ENCODE measurements at regions not wholly inside any gene's neighbourhood (a gene's known extent, or its start where the extent isn't known, plus 50 kb on each side); places are given as distances from the start of the nearest gene placed in this dataset.

DNA sequence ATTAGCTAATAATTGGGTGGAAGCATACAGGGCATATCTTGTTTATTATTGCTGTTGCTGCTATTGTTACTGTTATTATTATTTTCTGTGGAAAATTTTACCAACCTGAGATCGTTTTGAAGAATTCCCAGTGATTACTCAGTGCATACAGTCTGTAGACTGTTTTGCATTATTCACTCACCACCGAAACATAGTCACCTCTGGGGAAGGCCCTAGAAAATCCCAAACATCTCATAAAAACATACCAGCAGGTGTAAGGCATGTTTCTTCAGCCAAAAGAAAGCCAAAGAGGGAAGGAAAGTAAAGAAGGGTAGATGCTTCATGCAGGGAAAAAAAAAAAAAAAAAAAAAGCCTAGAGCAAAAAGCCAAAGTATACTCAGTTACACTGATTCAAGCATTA, 647.7 kb downstream of the BCL11A start:
- no peak overlapping the region for H2BK120ac ChIP-seq (ENCODE audit: low read depth, low read length)
- no peaks in the 10 kb centered on the region for H3K79me2 ChIP-seq (ENCODE audit: control insufficient read depth, insufficient read depth, low read length)
- H3K9ac ChIP-seq (ENCODE audit: low read length) = no peak overlapping the region
- no peaks in the 10 kb centered on the region for H3K36me3 ChIP-seq (ENCODE audit: control insufficient read depth, insufficient read depth, low read length)
- no CpG with 5 or more reads among the region's 2 CpGs for WGBS (ENCODE audit: extremely low coverage, insufficient coverage, low lambda C conversion rate)
- H3K27ac ChIP-seq (ENCODE audit: low read depth, low read length) = no peak overlapping the region
- H3K4me1 ChIP-seq (ENCODE audit: control insufficient read depth, low read depth, low read length) = peaks cover 2% of the 10 kb centered on the region
- no peak overlapping the region for H3K4me2 ChIP-seq (ENCODE audit: low read length)
- H3K4me3 ChIP-seq (ENCODE audit: low read length) = no peak overlapping the region
- no peak overlapping the region for H4K8ac ChIP-seq (ENCODE audit: low read depth, low read length)
- no peaks in the 10 kb centered on the region for H3K27me3 ChIP-seq (ENCODE audit: insufficient read depth, low read length, poor library complexity)
- H3K23ac ChIP-seq (ENCODE audit: low read length) = no peak overlapping the region
- no peak overlapping the region for H2BK5ac ChIP-seq (ENCODE audit: low read length)
- no peak for DNase-seq
- H3K56ac ChIP-seq (ENCODE audit: low read length) = no peak overlapping the region
- no peak overlapping the region for H2AK5ac ChIP-seq (ENCODE audit: low read length)
- no peak overlapping the region for H4K5ac ChIP-seq (ENCODE audit: low read length)
- H3K18ac ChIP-seq (ENCODE audit: low read length) = no peak overlapping the region
- no peaks in the 10 kb centered on the region for H3K79me1 ChIP-seq (ENCODE audit: low read length)
- no peak overlapping the region for H2BK15ac ChIP-seq (replicated peaks; ENCODE audit: low read depth)
- no peak overlapping the region for H3K4ac ChIP-seq (ENCODE audit: low read depth, low read length)

DNA sequence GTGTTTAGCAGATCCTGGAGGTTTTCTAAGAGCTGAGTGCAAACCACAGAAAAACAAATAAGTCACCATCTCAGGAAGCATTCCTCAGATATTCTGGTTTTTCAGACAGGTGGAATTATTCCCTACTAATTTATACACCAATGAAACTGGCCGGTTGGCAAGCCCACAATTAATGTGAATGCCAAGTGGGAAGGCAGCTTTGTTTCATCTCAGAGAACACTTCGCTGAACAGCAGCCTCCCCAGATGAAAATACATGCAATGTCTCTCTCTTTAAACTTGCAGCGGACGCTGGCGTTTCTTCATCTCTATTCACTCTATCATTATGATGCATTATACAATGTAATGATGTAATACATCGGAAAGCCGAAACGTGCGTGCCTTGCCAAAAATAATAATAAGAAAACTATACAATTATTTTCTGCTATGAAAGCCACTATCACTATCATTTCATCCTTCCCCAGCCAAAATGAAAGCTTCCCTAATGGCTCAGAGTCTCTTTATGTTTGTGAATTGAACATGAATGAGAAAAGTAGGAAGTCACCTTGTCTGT, 649.4 kb downstream of the BCL11A start:
- no peak for DNase-seq
- WGBS (ENCODE audit: extremely low coverage, insufficient coverage, low lambda C conversion rate) = no CpG with 5 or more reads among the region's 9 CpGs

DNA sequence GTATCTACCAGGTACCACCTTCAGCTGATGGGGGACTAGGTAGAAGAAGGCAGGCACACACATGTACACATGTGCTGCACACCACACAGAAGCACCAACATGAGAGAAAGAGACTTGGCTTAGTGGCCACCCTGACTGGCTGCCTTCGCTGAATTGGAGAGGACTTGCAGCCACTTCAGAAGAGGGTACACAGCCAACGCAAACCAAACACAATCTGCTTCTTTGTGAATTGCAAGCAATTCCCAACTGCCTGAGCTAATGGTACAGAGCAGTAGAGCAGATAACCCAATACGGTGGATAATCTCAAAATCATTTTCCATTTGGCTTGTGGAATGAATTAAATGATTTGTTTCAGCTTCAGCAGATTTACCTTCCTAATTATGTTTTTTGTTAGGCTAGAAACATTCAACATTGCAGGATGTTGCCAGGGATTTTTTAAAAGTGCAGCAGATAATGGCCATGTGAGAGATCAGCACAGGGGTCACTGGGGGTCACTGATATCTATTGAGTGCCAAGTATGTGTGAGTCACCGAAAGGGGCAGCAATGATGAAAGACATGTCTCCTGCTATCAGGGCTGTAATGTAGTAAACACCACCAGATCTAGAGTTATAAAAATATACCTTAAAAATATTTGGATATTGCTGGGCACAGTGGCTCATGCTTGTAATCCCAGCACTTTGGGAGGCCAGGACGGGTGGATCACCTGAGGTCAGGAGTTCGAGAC, 652.6 kb downstream of the BCL11A start:
- Histone ChIP-seq H3K9ac (ENCODE audit: low read length) (no peak overlapping the region), H3K36me3 (ENCODE audit: control insufficient read depth, insufficient read depth, low read length) (no peaks in the 10 kb centered on the region), H3K56ac (ENCODE audit: low read length) (no peak overlapping the region), H3K4ac (ENCODE audit: low read depth, low read length) (no peak overlapping the region), H3K4me2 (ENCODE audit: low read length) (no peak overlapping the region), H3K79me2 (ENCODE audit: control insufficient read depth, insufficient read depth, low read length) (no peaks in the 10 kb centered on the region), H3K4me3 (ENCODE audit: low read length) (no peak overlapping the region), H3K27me3 (ENCODE audit: insufficient read depth, low read length, poor library complexity) (no peaks in the 10 kb centered on the region), H3K4me1 (ENCODE audit: control insufficient read depth, low read depth, low read length) (no peaks in the 10 kb centered on the region), H2AK5ac (ENCODE audit: low read length) (no peak overlapping the region), H3K79me1 (ENCODE audit: low read length) (no peaks in the 10 kb centered on the region), H2BK120ac (ENCODE audit: low read depth, low read length) (no peak overlapping the region), H3K23ac (ENCODE audit: low read length) (no peak overlapping the region), H3K18ac (ENCODE audit: low read length) (no peak overlapping the region), H4K5ac (ENCODE audit: low read length) (no peak overlapping the region), H2BK5ac (ENCODE audit: low read length) (no peak overlapping the region), H3K27ac (ENCODE audit: low read depth, low read length) (no peak overlapping the region), H2BK15ac (replicated peaks; ENCODE audit: low read depth) (no peak overlapping the region), H4K8ac (ENCODE audit: low read depth, low read length) (no peak overlapping the region)
- DNase-seq = no peak
- no CpG with 5 or more reads among the region's 6 CpGs for WGBS (ENCODE audit: extremely low coverage, insufficient coverage, low lambda C conversion rate)

More for the DNA sequence above, 649.4 kb downstream of the BCL11A start:
- Histone ChIP-seq H3K18ac (ENCODE audit: low read length) (no peak overlapping the region), H3K36me3 (ENCODE audit: control insufficient read depth, insufficient read depth, low read length) (no peaks in the 10 kb centered on the region), H3K4me1 (ENCODE audit: control insufficient read depth, low read depth, low read length) (peaks cover 2% of the 10 kb centered on the region), H4K8ac (ENCODE audit: low read depth, low read length) (no peak overlapping the region), H3K4me3 (ENCODE audit: low read length) (no peak overlapping the region), H3K79me1 (ENCODE audit: low read length) (no peaks in the 10 kb centered on the region), H2BK120ac (ENCODE audit: low read depth, low read length) (no peak overlapping the region), H3K4me2 (ENCODE audit: low read length) (no peak overlapping the region), H3K27me3 (ENCODE audit: insufficient read depth, low read length, poor library complexity) (no peaks in the 10 kb centered on the region), H4K5ac (ENCODE audit: low read length) (no peak overlapping the region), H3K27ac (ENCODE audit: low read depth, low read length) (no peak overlapping the region), H3K79me2 (ENCODE audit: control insufficient read depth, insufficient read depth, low read length) (no peaks in the 10 kb centered on the region), H2BK5ac (ENCODE audit: low read length) (no peak overlapping the region), H2BK15ac (replicated peaks; ENCODE audit: low read depth) (no peak overlapping the region), H3K4ac (ENCODE audit: low read depth, low read length) (no peak overlapping the region), H3K9ac (ENCODE audit: low read length) (no peak overlapping the region), H3K23ac (ENCODE audit: low read length) (no peak overlapping the region), H2AK5ac (ENCODE audit: low read length) (no peak overlapping the region), H3K56ac (ENCODE audit: low read length) (no peak overlapping the region)

DNA sequence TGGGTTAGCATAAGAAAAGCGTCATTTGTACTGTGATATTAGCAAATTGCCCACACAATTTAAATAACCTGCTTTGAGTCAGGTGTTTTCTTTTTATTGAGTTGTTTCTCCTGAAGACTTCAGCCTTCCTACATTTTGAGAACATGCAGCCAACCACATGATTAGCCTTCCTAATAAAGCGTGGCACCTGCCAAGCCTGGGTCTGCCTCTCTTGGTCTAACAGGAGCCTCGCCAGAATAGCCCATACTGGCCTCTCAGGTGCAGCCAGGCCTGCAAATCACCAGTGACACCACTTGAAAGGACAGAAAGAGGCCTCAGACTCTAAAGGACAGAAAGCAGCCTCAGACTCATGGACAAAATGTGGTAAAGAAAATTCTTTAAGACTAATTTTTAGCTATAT, 653.8 kb downstream of the BCL11A start:
- Histone ChIP-seq H4K8ac (ENCODE audit: low read depth, low read length) (no peak overlapping the region), H3K4me3 (ENCODE audit: low read length) (no peak overlapping the region), H3K4me2 (ENCODE audit: low read length) (no peak overlapping the region), H2BK5ac (ENCODE audit: low read length) (no peak overlapping the region), H3K79me2 (ENCODE audit: control insufficient read depth, insufficient read depth, low read length) (no peaks in the 10 kb centered on the region), H3K27ac (ENCODE audit: low read depth, low read length) (no peak overlapping the region), H3K36me3 (ENCODE audit: control insufficient read depth, insufficient read depth, low read length) (no peaks in the 10 kb centered on the region), H3K23ac (ENCODE audit: low read length) (no peak overlapping the region), H2BK120ac (ENCODE audit: low read depth, low read length) (no peak overlapping the region), H3K4me1 (ENCODE audit: control insufficient read depth, low read depth, low read length) (no peaks in the 10 kb centered on the region), H2BK15ac (replicated peaks; ENCODE audit: low read depth) (no peak overlapping the region), H3K27me3 (ENCODE audit: insufficient read depth, low read length, poor library complexity) (no peaks in the 10 kb centered on the region), H3K18ac (ENCODE audit: low read length) (no peak overlapping the region), H3K9ac (ENCODE audit: low read length) (no peak overlapping the region), H4K5ac (ENCODE audit: low read length) (no peak overlapping the region), H3K4ac (ENCODE audit: low read depth, low read length) (no peak overlapping the region), H3K56ac (ENCODE audit: low read length) (no peak overlapping the region), H3K79me1 (ENCODE audit: low read length) (no peaks in the 10 kb centered on the region), H2AK5ac (ENCODE audit: low read length) (no peak overlapping the region)
- whole genome bisulfite sequencing (ENCODE audit: extremely low coverage, insufficient coverage, low lambda C conversion rate) = no CpG with 5 or more reads among the region's 3 CpGs
- DNase-seq = no peak

DNA sequence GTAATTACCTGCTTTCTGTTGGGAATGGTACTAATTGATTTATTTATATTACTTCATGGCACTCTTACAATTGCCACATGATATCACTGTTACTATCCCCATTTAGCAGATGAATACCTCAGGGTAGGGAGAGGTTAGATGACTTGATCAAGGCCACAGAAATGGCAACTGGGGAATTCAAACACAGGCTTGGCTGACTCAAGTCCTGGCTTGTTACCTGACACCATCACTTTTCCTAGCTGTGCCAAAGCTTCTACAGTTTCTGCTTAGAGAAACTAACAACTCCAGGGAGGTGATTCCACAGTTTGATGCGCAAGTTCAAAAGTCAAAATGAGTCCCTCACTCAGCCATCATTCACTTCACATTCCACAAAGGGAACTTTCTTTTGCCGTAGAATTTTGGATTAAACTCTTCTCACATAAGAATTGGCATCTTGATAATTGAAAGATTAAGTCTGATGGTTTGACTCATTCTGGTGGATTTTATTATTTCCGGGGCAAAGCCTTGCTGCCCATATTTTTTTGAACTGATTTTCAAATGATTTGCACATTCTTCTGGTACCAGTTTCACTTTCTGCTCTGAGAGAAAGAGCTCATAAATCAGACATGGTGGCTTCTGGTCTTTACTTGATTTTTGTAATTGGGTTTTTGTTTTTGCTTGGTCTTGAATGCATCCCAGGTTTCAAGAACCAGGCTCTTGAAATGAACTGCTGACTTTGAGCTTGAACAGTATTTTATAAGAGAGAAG, 656.8 kb downstream of the BCL11A start:
- no CpG with 5 or more reads among the region's 3 CpGs for WGBS (ENCODE audit: extremely low coverage, insufficient coverage, low lambda C conversion rate)
- Histone ChIP-seq H2AK5ac (ENCODE audit: low read length) (no peak overlapping the region), H3K79me1 (ENCODE audit: low read length) (no peaks in the 10 kb centered on the region), H3K27me3 (ENCODE audit: insufficient read depth, low read length, poor library complexity) (no peaks in the 10 kb centered on the region), H2BK15ac (replicated peaks; ENCODE audit: low read depth) (no peak overlapping the region), H3K4ac (ENCODE audit: low read depth, low read length) (no peak overlapping the region), H3K27ac (ENCODE audit: low read depth, low read length) (no peak overlapping the region), H3K4me1 (ENCODE audit: control insufficient read depth, low read depth, low read length) (no peaks in the 10 kb centered on the region), H3K56ac (ENCODE audit: low read length) (no peak overlapping the region), H4K5ac (ENCODE audit: low read length) (no peak overlapping the region), H3K23ac (ENCODE audit: low read length) (no peak overlapping the region), H3K79me2 (ENCODE audit: control insufficient read depth, insufficient read depth, low read length) (no peaks in the 10 kb centered on the region), H2BK120ac (ENCODE audit: low read depth, low read length) (no peak overlapping the region), H4K8ac (ENCODE audit: low read depth, low read length) (no peak overlapping the region), H3K9ac (ENCODE audit: low read length) (no peak overlapping the region), H3K4me3 (ENCODE audit: low read length) (no peak overlapping the region), H2BK5ac (ENCODE audit: low read length) (no peak overlapping the region), H3K4me2 (ENCODE audit: low read length) (no peak overlapping the region), H3K36me3 (ENCODE audit: control insufficient read depth, insufficient read depth, low read length) (no peaks in the 10 kb centered on the region), H3K18ac (ENCODE audit: low read length) (no peak overlapping the region)
- no peak for DNase-seq

All from mesendoderm (in vitro differentiated cells).